RKO (cell line): ENCODE measurements at regions not wholly inside any gene's neighbourhood (a gene's known extent, or its start where the extent isn't known, plus 50 kb on each side); places are given as distances from the start of the nearest gene placed in this dataset.

ENCODE experiments used
- DNase-seq: peaks from one replicate; pipeline ENCODE4 v3.0.0-alpha.2; 2016; ENCODE audit warnings: low spot score

DNA sequence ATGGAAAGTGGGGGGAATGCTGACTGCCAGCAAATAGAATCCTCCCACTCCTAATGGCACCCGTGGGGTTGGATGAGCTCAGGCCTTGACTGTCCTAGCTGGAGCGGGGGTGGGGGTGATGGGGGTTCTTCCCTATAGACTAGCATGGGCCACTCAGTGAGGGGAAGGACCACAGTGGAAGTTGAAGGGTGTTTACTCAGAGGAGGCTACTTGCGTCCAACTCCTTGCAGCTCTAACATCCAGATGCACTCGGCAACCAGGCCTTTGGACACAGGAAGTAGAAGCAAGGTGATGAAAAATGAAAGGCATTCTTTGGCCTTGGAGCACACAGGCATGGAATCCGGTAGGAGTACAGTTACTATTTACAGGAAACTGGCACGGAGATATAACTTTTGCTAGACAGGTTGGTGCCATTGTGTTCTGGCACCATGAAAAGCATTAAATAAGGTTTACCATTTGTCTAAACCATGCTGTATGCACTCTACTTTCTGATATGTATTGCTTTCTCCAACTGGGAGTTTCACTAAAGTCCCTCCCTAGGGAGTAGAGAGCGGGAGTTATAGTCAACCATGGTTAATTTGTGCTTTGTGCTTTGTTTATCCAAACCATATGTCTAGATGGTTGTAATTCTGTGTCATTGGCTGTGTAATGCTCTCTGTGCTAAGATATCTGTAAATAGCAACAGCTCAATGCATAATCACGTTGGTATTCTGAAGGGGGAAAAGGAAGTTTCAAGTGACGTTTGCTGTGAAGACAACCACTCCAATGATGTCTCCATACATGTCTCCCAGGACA lies 125.3 kb downstream of the TSHZ3 start:
- peak; percentile 5 for DNase-seq

DNA sequence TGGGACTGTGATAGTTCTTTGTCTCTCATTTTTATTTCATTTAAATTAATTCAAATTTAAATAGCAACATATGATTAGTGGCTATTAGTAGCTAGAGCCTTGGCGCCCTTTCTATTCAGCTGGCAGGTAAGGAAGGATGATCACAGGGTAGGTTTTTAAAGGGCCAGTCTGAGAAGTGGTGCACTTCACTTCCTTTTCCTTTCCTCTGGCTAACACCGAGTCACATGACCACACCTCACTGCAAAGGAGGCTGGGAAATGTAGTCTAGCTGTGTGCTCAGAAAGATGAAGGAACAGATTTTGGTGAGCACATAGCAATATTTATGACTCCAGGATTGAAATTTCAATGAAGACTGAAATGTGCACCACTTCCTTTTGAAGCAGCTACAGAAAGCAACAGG lies 128.7 kb downstream of the TSHZ3 start:
- DNase-seq: peak; percentile 34

DNA sequence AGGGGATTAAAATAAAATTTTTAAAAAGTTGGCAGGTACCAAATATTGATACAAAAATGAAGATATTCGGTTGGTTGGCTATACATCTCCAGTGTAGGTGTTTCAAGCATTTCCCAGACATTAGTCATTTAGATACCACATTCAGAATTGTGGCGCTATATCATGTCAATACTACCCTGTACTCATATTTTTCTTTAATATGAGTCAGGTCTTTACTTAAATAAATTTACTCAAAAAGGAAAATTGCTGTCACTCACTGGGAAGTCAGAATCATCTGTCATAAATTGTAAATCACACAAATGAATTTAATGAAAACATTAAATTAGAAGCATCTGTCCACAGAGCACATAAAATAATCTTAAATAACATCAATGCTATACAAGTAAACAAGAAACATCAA lies 134.2 kb downstream of the TSHZ3 start:
- DNase-seq: peak; percentile 30

DNA sequence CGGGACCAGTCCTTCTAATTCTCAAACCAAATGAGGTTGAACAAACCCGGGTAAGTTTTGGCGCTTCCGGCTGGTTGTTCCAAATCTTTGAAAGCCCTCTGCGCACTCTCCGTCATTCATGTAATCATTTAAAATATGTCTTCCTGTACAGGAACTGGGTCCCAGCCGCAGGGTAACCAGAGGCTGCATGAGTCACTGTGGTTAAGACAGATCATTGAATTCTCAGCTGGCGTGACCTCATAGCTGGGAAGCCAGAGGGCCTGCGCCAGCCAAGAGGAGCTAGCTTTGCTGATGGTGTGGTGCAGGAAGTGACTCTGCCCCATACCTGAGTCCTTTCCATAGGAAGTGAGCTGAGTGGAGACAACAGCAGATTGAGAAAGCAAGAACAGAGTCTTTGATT lies 135.2 kb downstream of the TSHZ3 start:
- peak; percentile 96 for DNase-seq

DNA sequence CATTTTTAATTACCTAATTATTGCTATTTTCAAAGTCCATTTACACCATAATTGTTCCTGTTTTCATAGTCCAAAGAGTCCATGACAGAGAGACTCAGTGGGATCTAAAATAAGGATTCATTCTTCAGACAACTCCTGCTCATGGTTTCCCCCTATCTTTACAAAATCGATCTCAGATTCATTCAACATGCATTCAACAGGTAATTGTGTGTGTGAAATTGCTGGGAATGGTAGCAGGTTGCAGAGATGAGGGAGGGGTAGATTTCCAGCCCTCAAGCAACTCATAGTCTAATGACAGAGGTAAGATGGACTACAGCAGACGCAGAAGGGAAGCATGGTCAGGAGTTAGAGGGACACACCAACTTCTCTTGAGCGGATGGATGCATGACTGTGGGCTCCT lies 138.1 kb downstream of the TSHZ3 start:
- DNase-seq: no peak

DNA sequence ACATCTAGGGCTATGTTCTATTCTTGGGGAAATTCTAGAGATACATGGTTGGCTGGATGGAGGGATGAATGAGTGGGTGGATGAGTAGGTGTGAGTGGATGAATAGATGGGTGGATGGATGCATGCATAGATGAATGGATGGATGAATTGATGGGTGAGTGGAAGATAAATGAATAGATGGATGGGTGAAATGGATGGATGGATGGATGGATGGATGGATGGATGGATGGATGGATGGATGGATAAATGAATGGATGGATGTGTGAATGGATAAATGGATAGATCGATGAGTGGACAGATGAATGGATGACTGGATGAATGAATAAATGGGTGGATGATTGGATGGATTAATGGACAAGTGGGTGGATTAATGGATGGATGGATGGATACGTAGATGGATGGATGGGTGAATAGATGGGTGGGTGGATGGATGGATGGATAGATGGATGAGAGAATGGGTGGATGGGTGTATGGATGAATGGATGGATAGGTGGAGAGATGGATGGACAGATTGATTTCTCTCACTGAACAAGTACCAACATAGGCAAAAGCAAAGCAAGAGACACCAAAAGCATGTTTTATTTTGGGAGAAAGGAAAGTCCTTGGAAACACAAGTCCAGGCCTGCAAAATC lies 143.2 kb downstream of the TSHZ3 start:
- DNase-seq: no peak

DNA sequence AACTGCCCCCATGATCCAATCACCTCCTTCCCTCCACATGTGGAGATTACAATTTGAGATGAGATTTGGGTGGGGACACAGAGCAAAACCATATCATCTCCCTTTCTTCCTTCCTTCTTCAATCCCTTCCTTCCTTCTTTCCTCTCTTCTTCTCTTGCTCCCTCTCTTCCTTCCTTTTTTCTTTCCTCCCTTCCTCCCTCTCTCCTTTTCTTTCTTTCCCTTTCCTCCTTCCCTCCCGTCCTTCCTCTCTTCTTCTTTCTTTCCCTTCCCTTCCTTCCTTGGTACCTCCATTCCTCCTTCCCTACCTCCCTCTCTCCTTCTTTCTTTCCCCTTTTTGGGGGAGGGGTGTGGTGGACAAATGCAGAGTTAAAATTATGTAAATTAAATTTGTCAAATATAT lies 145.1 kb downstream of the TSHZ3 start:
- DNase-seq: no peak

DNA sequence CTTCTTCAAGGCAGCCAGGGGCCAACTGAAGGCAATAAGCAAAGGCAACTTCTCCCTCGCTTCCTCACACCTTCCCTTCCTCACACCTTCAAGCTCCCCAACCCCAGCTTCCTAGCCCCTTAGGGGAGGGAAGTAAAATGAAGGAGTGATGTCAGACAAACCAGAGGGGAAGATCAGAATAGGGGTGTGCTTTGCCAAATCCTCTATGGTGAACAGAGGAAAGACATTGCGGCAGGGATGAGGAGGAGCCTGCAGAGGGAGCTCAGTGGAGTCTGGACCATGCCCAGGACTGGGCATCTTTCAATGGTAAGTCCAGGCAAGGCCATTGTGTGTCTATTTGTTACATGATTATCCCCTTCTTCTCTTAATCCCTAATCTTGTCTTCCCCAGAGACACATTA lies 164.0 kb downstream of the TSHZ3 start:
- DNase-seq: no peak

DNA sequence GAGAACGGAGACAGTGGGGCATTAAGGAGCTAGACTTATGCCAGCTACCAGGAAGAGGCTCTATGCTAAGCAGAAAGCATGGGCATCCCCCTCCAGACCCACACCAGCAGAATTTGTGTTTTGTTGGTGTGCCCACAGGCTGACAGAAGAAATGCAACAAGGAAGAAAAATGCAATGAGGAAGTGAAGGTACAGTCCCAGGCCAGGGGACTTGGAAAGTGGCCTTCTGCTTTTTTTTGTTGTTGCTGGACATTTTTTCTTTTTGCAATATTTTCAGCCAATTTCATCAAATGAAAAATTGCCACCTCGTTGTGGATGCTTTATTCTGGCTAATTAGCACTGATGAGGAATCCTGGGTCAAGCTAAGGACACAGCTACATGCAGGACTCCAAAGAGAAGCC lies 167.7 kb downstream of the TSHZ3 start:
- DNase-seq: no peak

DNA sequence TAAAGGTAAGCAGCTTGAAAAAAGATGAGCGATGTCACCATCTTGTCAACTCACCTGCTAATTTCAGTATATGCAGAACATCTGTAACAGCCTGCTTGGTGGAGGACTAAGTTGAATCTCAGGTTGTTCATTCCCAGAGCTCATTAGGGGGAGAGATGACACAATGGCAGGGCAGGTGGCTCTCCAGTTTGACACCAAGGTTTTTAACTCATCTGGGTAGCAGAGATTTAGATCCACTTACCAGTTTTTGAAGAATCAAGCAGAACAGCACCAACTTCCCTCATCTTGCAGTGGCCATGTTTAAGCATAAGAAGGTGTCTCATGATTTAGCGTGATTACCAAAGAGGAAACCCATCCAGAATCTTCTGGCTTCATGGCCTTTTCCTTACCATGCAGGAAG lies 168.3 kb downstream of the TSHZ3 start:
- no peak for DNase-seq

DNA sequence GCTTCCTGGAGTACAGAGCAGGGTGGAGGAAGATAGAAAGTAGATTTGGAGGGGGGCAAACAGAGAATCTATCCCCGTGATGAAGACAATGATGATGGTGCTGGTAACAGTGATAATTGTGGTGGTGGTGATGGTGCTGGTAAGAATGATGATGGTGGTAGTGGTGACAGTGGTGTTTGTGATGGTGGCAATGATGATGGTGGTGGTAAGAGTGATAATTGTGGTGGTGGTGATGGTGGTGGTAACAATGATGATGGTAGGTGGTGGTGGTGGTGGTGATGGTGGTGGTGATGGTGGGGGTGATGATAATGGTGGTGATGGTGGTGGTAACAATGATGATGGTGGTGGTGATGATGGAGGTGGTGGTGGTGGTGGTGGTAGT lies 169.8 kb downstream of the TSHZ3 start:
- no peak for DNase-seq

DNA sequence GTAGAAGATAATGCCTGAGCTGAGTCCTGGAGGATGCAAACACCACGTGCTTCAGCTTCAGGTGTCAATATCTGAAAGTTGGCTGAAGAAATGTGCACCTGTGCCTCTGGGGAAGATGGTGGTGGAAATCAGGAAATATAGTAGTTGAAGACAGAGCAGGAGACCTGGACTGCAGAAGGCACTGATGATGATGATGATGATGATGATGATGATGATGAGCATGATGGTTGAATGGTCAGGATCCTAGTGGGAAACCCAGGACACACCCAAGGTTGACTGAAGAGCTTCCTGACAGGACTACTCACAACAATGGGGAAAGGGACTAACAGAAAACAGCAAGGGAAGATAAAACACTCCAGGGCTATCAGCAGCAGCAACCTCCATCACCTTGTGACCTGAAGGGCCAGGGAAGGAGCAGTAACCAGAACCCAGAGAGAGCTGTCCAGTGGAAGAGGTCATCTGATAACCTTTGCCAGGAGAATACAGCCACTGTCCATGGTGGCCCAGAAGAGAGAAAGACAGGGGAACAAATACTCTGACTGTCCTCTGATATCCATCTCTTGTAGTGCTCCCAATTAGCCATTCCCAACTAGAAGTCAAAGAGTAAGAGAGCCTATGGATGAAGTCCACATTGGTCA lies 170.3 kb downstream of the TSHZ3 start:
- DNase-seq: no peak

DNA sequence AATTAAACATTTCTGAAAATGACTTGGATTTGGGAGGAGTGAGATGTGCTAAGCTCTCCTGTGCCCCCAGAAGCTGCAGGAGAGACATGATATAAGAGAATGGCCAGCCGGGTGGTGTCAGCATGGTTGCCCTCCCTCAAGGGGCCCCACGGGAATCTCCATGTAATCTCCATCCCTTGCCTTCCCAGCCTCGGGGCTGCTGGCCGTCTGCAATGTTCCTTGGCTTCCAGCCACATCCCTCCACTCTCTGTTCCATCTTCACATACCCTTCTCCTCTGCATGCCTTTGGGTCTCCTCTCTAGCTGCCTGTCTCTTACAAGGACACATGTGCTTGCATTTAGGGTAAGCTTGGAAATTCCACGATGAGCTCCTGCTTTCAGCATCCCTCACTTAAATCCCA lies 172.0 kb downstream of the TSHZ3 start:
- DNase-seq: no peak

DNA sequence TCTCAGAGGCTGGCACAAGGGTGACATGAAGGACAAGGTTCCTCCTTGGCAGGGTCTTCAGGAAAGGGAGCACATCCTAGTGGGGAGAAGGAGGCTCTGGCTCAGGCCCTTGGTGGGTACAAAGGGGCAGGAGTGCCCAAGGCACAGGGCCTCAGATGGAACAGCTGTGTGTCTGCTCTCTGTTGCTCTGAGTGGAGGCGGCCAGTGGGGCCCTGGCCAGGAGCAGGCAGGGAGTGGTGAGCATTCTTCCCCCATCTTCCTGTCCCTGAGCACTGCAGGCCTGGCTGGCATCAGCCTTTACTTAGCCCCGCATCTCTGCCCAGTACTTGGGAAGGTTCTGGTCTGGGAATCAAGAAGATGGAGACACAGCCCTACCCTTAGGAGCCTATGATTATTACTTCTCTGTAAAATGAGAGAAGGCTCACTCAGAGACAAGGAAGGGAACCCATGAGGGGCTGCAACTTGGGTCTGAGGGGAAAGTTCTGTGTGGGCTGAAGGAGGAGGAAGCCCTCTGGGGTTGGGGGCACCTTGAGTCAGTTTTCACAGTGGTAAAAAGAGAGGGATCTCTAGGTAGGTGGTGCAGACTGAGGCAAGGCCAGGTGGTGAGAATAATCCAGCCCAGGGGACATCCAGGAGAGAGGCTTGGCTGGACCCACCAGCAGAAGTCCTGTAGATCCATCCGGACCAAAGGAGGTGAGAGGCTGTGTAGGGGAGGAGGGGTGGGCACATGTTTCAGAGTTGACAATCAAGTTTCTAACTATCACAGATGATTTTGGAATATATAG lies 173.5 kb downstream of the TSHZ3 start:
- no peak for DNase-seq

DNA sequence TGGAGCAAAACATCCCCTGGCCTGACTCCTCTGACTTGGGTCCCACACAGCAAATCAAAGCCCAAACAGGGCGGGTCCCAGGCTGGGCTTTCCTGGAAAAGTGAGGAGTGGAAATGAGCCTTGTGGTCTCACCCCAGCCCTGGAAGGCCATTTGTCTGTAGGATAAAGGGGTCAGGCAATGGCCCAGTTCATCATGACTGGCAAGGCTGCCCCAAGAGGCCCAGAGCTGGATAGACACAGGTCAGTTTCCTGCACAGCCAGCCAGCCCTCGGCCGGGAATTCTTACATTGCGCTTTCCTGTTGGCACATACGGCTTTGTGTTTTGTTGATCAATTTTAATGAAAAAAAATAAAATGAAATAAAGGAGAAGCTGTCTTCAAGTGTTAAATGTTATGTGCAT lies 174.3 kb downstream of the TSHZ3 start:
- DNase-seq: no peak

DNA sequence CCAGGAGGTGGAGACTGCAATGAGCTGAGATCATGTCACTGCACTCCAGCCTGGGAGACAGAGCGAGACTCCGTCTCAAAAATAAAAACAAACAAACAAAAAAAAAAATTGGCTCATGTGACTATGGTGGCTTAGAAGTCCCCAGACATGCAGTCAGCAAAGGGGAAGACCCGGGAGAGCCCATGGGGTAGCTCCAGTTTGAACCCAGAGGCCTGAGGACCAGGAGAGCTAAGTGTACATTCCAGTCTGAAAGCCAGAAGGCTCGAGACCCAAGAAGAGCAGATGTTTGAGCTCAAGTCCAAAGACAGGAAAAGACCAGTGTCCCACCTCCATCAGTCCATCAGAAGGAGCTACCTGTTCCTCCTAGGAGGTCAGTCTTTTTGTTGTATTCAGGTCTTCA lies 175.2 kb downstream of the TSHZ3 start:
- DNase-seq: no peak

DNA sequence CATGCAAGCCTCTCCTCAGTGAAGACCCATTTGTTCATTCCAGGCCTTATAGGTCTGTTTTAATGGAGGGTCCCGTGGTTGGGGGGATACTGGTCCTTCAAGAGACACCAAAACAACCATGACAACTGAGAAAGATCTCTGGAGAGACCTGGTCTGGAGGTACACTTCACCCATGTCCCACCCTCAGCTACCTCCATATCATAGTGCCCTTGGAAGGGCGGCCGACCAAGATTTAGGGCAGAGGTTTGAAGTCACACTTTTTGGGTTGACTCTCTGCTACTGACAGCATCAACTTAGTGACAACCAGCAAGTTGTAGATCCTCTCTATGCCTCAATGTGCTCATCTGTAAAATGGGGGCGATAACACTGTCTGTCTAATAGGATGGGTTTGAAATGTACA lies 177.3 kb downstream of the TSHZ3 start:
- DNase-seq: no peak

DNA sequence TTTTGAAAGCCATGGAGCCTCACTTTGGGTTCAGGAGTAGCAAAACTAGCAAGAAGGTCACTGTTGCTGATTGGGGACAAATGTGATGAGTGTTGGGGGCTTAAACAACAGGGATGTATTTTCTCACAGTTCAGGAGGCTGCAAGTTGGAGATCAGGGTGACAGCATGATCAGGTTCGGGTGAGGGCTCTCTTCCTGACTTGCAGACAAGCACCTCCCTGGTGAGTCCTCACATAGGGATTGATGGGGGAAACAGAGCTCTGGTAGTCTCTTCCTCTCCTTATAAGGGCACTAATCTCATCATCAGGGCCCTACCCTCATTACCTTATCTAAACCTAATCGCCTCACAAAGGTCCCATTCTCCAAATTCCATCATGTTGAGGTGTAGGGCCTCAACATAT lies 179.2 kb downstream of the TSHZ3 start:
- no peak for DNase-seq

DNA sequence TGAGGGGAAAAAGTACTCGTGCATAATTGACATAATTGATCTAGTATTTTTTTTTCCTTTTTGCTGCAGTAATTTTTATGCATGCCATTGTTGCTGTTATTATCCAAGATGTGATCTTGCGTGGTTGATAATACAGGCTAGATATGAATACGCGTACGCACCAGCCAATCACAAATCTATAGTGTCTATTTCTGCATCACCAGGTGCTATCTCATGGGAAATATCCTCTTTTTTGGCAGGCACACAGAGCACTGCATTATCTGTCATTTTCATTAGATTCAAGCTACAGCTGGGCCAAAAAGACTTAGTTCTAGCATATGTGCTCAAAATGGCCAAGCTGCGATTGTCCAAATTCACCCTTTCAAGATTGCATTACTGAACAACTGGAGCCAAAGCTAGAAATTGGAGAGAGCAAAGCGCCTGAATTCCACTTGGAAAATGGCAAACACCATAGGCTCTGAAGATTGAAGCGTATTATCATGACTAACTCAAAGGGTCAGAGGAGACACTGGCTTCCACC lies 181.1 kb downstream of the TSHZ3 start:
- no peak for DNase-seq

DNA sequence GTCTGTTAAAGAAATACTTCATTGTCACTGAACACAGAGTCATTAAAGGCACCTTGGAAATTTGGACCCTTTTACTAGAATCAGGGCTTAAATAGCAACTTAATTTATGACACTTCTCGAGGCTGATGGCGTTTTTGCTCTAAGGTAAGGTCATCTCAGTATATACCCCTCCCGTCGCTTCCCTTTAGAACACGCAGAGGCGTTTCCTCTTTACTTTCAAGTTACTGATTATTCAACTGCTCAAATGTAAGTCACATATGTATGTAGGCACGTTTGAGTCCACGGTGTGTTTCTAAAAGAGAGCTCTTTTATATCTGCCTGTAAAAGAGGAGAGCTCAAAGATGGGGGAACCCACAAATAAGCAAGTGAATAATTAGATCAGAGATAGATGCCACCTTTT lies 181.5 kb downstream of the TSHZ3 start:
- no peak for DNase-seq

DNA sequence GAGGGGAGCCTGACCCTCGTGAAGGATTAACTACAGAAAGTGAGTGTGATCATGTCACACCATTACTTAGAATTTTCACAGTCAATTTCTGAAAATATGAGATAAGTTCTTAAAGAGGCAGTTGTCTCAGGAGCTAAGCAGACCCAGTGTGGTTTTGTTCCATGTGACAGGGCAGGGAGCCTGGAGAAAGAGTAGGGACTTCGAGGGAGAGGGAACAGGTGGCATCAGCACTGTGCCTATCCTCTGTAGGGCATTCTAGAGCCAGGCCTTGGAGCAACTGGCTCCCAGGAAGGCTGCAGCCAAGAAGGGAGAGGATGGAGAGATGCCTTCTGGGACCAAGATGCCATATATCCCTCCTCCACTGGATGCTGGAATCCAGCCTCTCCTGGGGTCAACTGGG lies 183.0 kb downstream of the TSHZ3 start:
- DNase-seq: peak; percentile 12

DNA sequence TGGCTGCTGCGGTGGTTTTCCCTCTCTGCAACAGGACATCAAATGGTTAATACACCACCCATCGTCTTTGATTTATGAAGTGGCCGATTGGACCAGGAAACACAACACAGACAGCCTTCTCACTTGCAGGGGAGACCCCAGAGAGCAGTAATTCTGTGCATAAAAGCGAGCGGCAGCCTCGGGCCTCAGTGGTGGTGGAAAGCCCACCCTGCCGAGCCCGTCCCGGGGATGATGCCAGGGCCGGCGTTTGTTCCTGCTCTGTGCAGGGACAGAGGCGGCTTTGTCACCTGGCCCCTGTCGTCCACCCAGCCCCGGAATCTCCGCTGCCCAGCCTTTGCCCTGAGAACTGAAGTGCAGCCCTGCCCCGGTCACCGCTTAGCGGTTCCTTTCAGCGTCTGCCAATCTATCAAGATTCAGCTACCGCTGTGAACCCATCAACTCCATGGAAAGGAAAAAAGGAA lies 184.4 kb downstream of the TSHZ3 start:
- DNase-seq: no peak
